GM23338 (cell line): ENCODE measurements at regions not wholly inside any gene's neighbourhood (a gene's known extent, or its start where the extent isn't known, plus 50 kb on each side); places are given as distances from the start of the nearest gene placed in this dataset.

Experiments used
- ATAC-seq: fragments of 200-7000 bp; cut with Tn5 transposase; 3 replicates; pipeline ENCODE4 v1.9.1; 2020
- DNase-seq: peaks from one replicate; pipeline ENCODE4 v3.0.0-alpha.2; 2015; ENCODE audit warnings: low spot score
- H2AFZ ChIP-seq: fragments of 200-600 bp; sonication (generic); 2 replicates; pipeline ENCODE4 v1.8.0; 2016; ENCODE audit warnings: antibody characterized with exemption, mild to moderate bottlenecking, moderate library complexity
- H3F3A ChIP-seq: fragments of 200-600 bp; sonication (generic); replicated peaks from 2 replicates; pipeline ENCODE4 v1.8.0; 2017; ENCODE audit warnings: antibody characterized with exemption, mixed run types, low read depth
- H3K27ac ChIP-seq: fragments of 200-600 bp; sonication (generic); 2 replicates; pipeline ENCODE4 v1.6.1; 2016; ENCODE audit warnings: low read depth
- H3K27me3 ChIP-seq: fragments of 200-600 bp; sonication (generic); 2 replicates; pipeline ENCODE4 v1.8.0; 2016; ENCODE audit warnings: mild to moderate bottlenecking, mixed run types, moderate library complexity; ENCODE audit not compliant: insufficient read depth
- H3K36me3 ChIP-seq: fragments of 200-600 bp; sonication (generic); 2 replicates; pipeline ENCODE4 v1.8.0; 2016; ENCODE audit warnings: mild to moderate bottlenecking; ENCODE audit not compliant: insufficient read depth
- H3K4me1 ChIP-seq: fragments of 200-600 bp; sonication (generic); 2 replicates; pipeline ENCODE4 v1.8.0; 2016; ENCODE audit warnings: mild to moderate bottlenecking, moderate library complexity; ENCODE audit not compliant: insufficient read depth
- H3K4me2 ChIP-seq: fragments of 200-600 bp; sonication (generic); 2 replicates; pipeline ENCODE4 v1.7.1; 2017; ENCODE audit warnings: mixed run types
- H3K4me3 ChIP-seq: fragments of 200-600 bp; sonication (generic); 2 replicates; pipeline ENCODE4 v1.6.1; 2016; ENCODE audit warnings: mixed run types
- H3K79me2 ChIP-seq: fragments of 200-600 bp; sonication (generic); replicated peaks from 2 replicates; pipeline ENCODE4 v1.8.0; 2017; ENCODE audit warnings: mild to moderate bottlenecking; ENCODE audit not compliant: insufficient read depth
- H3K9me2 ChIP-seq: fragments of 200-600 bp; sonication (generic); 2 replicates; pipeline ENCODE4 v1.8.0; 2017; ENCODE audit not compliant: insufficient read depth
- H4K20me1 ChIP-seq: fragments of 200-600 bp; sonication (generic); replicated peaks from 2 replicates; pipeline ENCODE4 v1.8.0; 2017; ENCODE audit warnings: mild to moderate bottlenecking; ENCODE audit not compliant: insufficient read depth
- H3K27ac Mint-ChIP-seq: 2 replicates; pipeline ENCODE4 v1.8.0; 2020; ENCODE audit warnings: inconsistent platforms, mild to moderate bottlenecking, moderate library complexity, mixed read lengths
- H3K27me3 Mint-ChIP-seq: 3 replicates; pipeline ENCODE4 v1.8.0; 2022; ENCODE audit warnings: low read depth, mild to moderate bottlenecking, moderate library complexity, mixed read lengths, inconsistent platforms; ENCODE audit not compliant: insufficient read depth, poor library complexity
- H3K36me3 Mint-ChIP-seq: 3 replicates; pipeline ENCODE4 v1.8.0; 2021; ENCODE audit warnings: low read depth, mild to moderate bottlenecking, inconsistent platforms, moderate library complexity, mixed read lengths
- H3K4me1 Mint-ChIP-seq: 3 replicates; pipeline ENCODE4 v1.8.0; 2020; ENCODE audit warnings: mild to moderate bottlenecking, inconsistent platforms, mixed read lengths
- H3K4me3 Mint-ChIP-seq: 3 replicates; pipeline ENCODE4 v1.8.0; 2021; ENCODE audit warnings: moderate library complexity, mild to moderate bottlenecking, inconsistent platforms, mixed read lengths
- H3K9me3 Mint-ChIP-seq: 3 replicates; pipeline ENCODE4 v1.8.0; 2020; ENCODE audit warnings: moderate library complexity, mild to moderate bottlenecking, inconsistent platforms, mixed read lengths
- CREB1 ChIP-seq: fragments of 250-450 bp; sonication (Bioruptor Pico); IDR thresholded peaks from 2 replicates; pipeline ENCODE4 v1.5.0; 2020; ENCODE audit warnings: low read depth, mild to moderate bottlenecking, moderate library complexity
- CTCF ChIP-seq, 2 experiments: fragments of 200-600 bp in 1 of 2; sonication (generic) in 1 of 2; conservative IDR thresholded peaks; 2 replicates each; pipeline versions ENCODE4 v1.5.1 to v1.6.1; 2016 to 2017; ENCODE audit warnings: antibody characterized with exemption in 2 of 2, low read depth in 2 of 2, mild to moderate bottlenecking in 2 of 2, moderate library complexity in 1 of 2
- NANOG ChIP-seq: IDR thresholded peaks from 2 replicates; pipeline ENCODE4 v1.6.1; 2016; ENCODE audit warnings: antibody characterized with exemption, borderline replicate concordance
- POLR2AphosphoS5 ChIP-seq: IDR thresholded peaks from 2 replicates; pipeline ENCODE4 v1.6.1; 2016; ENCODE audit warnings: antibody characterized with exemption, low read depth
- REST ChIP-seq: IDR thresholded peaks from one replicate; pipeline ENCODE4 v1.6.1; 2018; ENCODE audit warnings: antibody characterized with exemption; ENCODE audit not compliant: unreplicated experiment
- ZNF114 ChIP-seq: fragments of 250-450 bp; sonication (Bioruptor Pico); IDR thresholded peaks from 2 replicates; pipeline ENCODE4 v1.5.0; 2020; ENCODE audit warnings: mild to moderate bottlenecking, moderate library complexity
- ZNF331 ChIP-seq: fragments of 250-450 bp; sonication (Bioruptor Pico); IDR thresholded peaks from 2 replicates; pipeline ENCODE4 v1.5.0; 2020; ENCODE audit warnings: low read depth, mild to moderate bottlenecking, moderate library complexity
- ZNF462 ChIP-seq: fragments of 250-450 bp; sonication (Bioruptor Pico); IDR thresholded peaks from 2 replicates; pipeline ENCODE4 v1.5.0; 2020; ENCODE audit warnings: mild to moderate bottlenecking, moderate library complexity

- Mint-ChIP-seq H3K4me1 (peaks cover 2% of the 10 kb centered on the region; the same call in 2 of the 3 replicates), H3K9me3 (peaks cover 4% of the 10 kb centered on the region; the same call in 2 of the 3 replicates), H3K27me3 (peaks cover 32% of the 10 kb centered on the region), H3K4me3 (no peak overlapping the region), H3K27ac (no peak overlapping the region), H3K36me3 (no peaks in the 10 kb centered on the region)
- TF ChIP-seq CREB1 (CRISPR knock-in tag): no peak
- TF ChIP-seq CTCF (conservative IDR thresholded peaks at IDR 0.05; ENCODE audit: low read depth in 2 of 2): no peak
- no peak for TF ChIP-seq NANOG
- TF ChIP-seq REST: no peak
- TF ChIP-seq POLR2AphosphoS5: no peak
- no peak for TF ChIP-seq ZNF462
- no peak for TF ChIP-seq ZNF114 (CRISPR knock-in tag)
- TF ChIP-seq ZNF331 (CRISPR knock-in tag): no peak
- H3K4me2 ChIP-seq: no peak overlapping the region
- no peaks in the 10 kb centered on the region for H3K9me2 ChIP-seq
- H3F3A ChIP-seq: no peaks in the 10 kb centered on the region
- H3K27ac ChIP-seq: no peak overlapping the region
- no peak for ATAC-seq
- no peak overlapping the region for H2AFZ ChIP-seq
- H4K20me1 ChIP-seq: no peaks in the 10 kb centered on the region; the same call in 1 of the 2 replicates
- H3K4me1 ChIP-seq: no peaks in the 10 kb centered on the region
- H3K79me2 ChIP-seq: no peaks in the 10 kb centered on the region
- no peak overlapping the region for H3K4me3 ChIP-seq
- H3K36me3 ChIP-seq: no peaks in the 10 kb centered on the region
- DNase-seq: no peak
- H3K27me3 ChIP-seq: peaks cover 57% of the 10 kb centered on the region
Measured at GRCh38 chr10:89975071-89975470, 273.7 kb downstream of the KIF20B start.
